Sciatic nerve (tissue), 2 donors: ENCODE measurements at regions not wholly inside any gene's neighbourhood (a gene's known extent, or its start where the extent isn't known, plus 50 kb on each side); places are given as distances from the start of the nearest gene placed in this dataset.

Source experiments
- ATAC-seq: fragments of 200-7000 bp; cut with Tn5 transposase; one replicate; pipeline ENCODE4 v1.9.1; 2020; ENCODE audit warnings: mild to moderate bottlenecking, moderate library complexity
- DNase-seq: peaks from one replicate; pipeline ENCODE4 v3.0.0-alpha.2; 2020; ENCODE audit warnings: low spot score
- intact Hi-C: fragments of 100-400 bp; cut with DNase I; formaldehyde crosslinking; loops from one replicate; pipeline ENCODE4 v1.14.2; 2022
- donor health status: DM: no; HTN: no; CAD: no.
- donor health status: DM: no; HTN: no; CAD: no.

GRCh38 chr11:133600786-133601185 is 68.5 kb upstream of the OPCML start:
- DNase-seq = no peak
- ATAC-seq = no peak
- intact Hi-C loops = no loop called here

- no peak for DNase-seq
- no peak for ATAC-seq
- intact Hi-C loops = no loop called here
These were observed 68.0 kb upstream of the OPCML start for GRCh38 chr11:133600306-133600705.

GRCh38 chr11:133598906-133599305 is 66.6 kb upstream of the OPCML start:
- DNase-seq = no peak
- ATAC-seq = no peak
- intact Hi-C loops = no loop called here

DNA sequence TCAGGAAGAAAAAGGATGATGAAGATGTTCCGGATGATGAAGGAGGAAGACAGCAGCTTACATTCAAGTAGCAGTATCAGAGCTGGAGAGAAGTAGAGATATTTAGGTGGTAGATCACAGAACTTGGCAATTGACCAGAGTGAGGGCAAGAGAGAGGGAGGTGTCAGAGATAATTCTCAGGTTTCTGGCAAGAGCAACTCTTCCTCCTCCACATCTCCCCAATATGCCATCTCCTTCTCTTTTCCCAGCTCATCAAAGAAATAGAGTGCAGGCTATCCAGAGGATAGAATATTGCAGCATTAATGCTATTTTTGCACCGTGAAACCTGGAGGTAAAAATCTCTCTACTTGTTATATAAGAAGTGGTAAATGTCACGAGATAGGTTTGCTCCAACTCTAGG is 64.9 kb upstream of the OPCML start:
- no peak for ATAC-seq
- no peak for DNase-seq
- intact Hi-C loops = no loop called here

- DNase-seq (no peak), ATAC-seq (no peak)
- intact Hi-C loops = no loop called here
These were observed 63.8 kb upstream of the OPCML start for GRCh38 chr11:133595998-133596590.

- intact Hi-C loops = no loop called here
- ATAC-seq (no peak), DNase-seq (no peak)
These were observed 60.7 kb upstream of the OPCML start for GRCh38 chr11:133593036-133593435.

- intact Hi-C loops = no loop called here
- DNase-seq (no peak), ATAC-seq (no peak)
These were observed 54.7 kb upstream of the OPCML start for GRCh38 chr11:133586903-133587517.

- ATAC-seq (no peak), DNase-seq (no peak)
- intact Hi-C loops = no loop called here
These were observed 50.4 kb upstream of the OPCML start for GRCh38 chr11:133582750-133583149.

DNA sequence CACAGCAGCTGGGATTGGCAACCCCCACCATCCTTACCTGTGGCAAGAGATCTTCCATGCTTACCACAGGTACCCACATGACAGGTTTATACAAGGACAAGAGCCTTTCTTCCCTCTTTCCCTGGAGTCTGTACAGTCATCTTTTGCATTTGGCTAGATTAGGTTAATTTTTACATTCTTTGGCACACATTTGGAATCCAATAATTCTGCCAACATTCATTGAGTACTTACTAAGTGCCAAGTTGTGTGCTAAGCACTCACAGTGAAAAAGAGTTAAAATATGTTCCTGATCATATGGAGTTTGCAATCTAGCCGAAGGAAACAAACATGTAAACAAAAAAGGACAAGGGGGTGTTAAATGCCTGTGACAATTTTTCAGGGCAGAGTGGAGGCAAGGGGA is 50.0 kb upstream of the OPCML start:
- DNase-seq = no peak
- intact Hi-C loops = no loop called here
- no peak for ATAC-seq
